AG09309 (cell line): ENCODE measurements at regions not wholly inside any gene's neighbourhood (a gene's known extent, or its start where the extent isn't known, plus 50 kb on each side); places are given as distances from the start of the nearest gene placed in this dataset.

ENCODE experiments used
- DNase-seq: peaks from one replicate; pipeline ENCODE4 v3.0.0-alpha.2; 2010; ENCODE audit warnings: low read depth
- H3K4me3 ChIP-seq: 2 replicates; pipeline ENCODE4 v1.5.1; 2011; ENCODE audit warnings: mild to moderate bottlenecking, low read depth, low read length, moderate library complexity; ENCODE audit not compliant: control insufficient read depth
- CTCF ChIP-seq: IDR thresholded peaks from 2 replicates; pipeline ENCODE4 v1.5.1; 2011; ENCODE audit warnings: mild to moderate bottlenecking, low read depth, low read length, inconsistent platforms; ENCODE audit not compliant: insufficient read depth, control insufficient read depth; ENCODE audit errors: missing control alignments

GRCh38 chr4:35725131-35725530 is 519.2 kb downstream of the ARAP2 start:
- no peak overlapping the region for H3K4me3 ChIP-seq
- TF ChIP-seq CTCF, result no peak
- DNase-seq, result no peak

- TF ChIP-seq CTCF, result no peak
- no peak for DNase-seq
- H3K4me3 ChIP-seq, result no peak overlapping the region
Measured at GRCh38 chr4:35730414-35730813, 513.9 kb downstream of the ARAP2 start.

- H3K4me3 ChIP-seq, result no peak overlapping the region
- TF ChIP-seq CTCF, result no peak
- no peak for DNase-seq
Measured at GRCh38 chr4:35734381-35735098, 509.8 kb downstream of the ARAP2 start.

GRCh38 chr4:35739308-35739707 is 505.0 kb downstream of the ARAP2 start:
- no peak for DNase-seq
- no peak for TF ChIP-seq CTCF
- no peak overlapping the region for H3K4me3 ChIP-seq

GRCh38 chr4:35754047-35754446 is 490.3 kb downstream of the ARAP2 start:
- no peak for TF ChIP-seq CTCF
- no peak for DNase-seq
- H3K4me3 ChIP-seq, result no peak overlapping the region

- no peak for TF ChIP-seq CTCF
- no peak overlapping the region for H3K4me3 ChIP-seq
- no peak for DNase-seq
Measured at GRCh38 chr4:35757836-35758235, 486.5 kb downstream of the ARAP2 start.
